Peyer's patch (tissue), 4 donors: ENCODE measurements at regions not wholly inside any gene's neighbourhood (a gene's known extent, or its start where the extent isn't known, plus 50 kb on each side); places are given as distances from the start of the nearest gene placed in this dataset.

Experiments
- CTCF ChIP-seq, 6 experiments: fragments of 450-650 bp in 4 of 6; fragments of 200-600 bp in 2 of 6; sonication (generic) in 1 of 6; IDR thresholded peaks; one replicate each; pipeline ENCODE4 v1.5.1; 2017 to 2019; ENCODE audit warnings: antibody characterized with exemption in 6 of 6, mild to moderate bottlenecking in 3 of 6, moderate library complexity in 1 of 6
- POLR2A ChIP-seq, 2 donors: fragments of 450-650 bp; IDR thresholded peaks; one replicate each; pipeline ENCODE4 v1.5.1; 2017; ENCODE audit warnings: antibody characterized with exemption in 2 of 2, mild to moderate bottlenecking in 2 of 2, moderate library complexity in 2 of 2

GRCh38 chrX:80354966-80355465 lies 65.2 kb upstream of the TENT5D start:
- no peak for TF ChIP-seq CTCF (IDR thresholded peaks at IDR 0.05)
- TF ChIP-seq POLR2A (IDR thresholded peaks at IDR 0.05), result no peak
